Astrocyte of the cerebellum (primary cell): ENCODE measurements at regions not wholly inside any gene's neighbourhood (a gene's known extent, or its start where the extent isn't known, plus 50 kb on each side); places are given as distances from the start of the nearest gene placed in this dataset.

ENCODE experiments used
- DNase-seq: peaks from one replicate; pipeline ENCODE4 v3.0.0-alpha.2; 2011; ENCODE audit warnings: low read depth
- H3K4me3 ChIP-seq: 2 replicates; pipeline ENCODE4 v1.5.1; 2011; ENCODE audit warnings: mild to moderate bottlenecking, low read depth, low read length, moderate library complexity
- in situ Hi-C: cut with HindIII; loops from 2 replicates; pipeline ENCODE4 v1.10.0; 2017; ENCODE audit warnings: low sequenced_read_pairs
- TF ChIP-seq, protein P1 (sequence below): IDR thresholded peaks from 2 replicates; pipeline ENCODE4 v1.5.1; 2012; ENCODE audit warnings: low read length, low read depth, moderate library complexity, mild to moderate bottlenecking; ENCODE audit errors: missing control alignments

DNA sequence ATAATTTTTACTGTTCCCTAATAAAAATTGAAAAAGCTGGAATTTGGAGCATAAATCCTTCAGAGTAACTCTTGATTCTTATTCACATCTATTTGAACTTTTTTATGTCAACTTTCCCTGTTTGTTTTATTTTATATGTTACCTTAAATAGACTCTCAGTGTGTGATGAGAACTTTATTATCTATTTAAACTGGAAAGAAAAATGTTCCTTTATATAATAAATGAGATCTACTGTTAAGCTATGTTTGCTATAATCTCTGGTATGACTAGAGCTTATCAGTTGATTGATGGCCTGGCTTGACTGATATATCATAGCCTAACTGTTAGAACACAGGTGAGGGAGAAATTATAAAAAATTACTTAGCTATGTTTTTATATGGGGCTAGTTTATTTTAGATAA lies 330.6 kb upstream of the EPHA6 start:
- in situ Hi-C loops: no loop called here
- H3K4me3 ChIP-seq: no peak overlapping the region
- TF ChIP-seq, protein P1, sequence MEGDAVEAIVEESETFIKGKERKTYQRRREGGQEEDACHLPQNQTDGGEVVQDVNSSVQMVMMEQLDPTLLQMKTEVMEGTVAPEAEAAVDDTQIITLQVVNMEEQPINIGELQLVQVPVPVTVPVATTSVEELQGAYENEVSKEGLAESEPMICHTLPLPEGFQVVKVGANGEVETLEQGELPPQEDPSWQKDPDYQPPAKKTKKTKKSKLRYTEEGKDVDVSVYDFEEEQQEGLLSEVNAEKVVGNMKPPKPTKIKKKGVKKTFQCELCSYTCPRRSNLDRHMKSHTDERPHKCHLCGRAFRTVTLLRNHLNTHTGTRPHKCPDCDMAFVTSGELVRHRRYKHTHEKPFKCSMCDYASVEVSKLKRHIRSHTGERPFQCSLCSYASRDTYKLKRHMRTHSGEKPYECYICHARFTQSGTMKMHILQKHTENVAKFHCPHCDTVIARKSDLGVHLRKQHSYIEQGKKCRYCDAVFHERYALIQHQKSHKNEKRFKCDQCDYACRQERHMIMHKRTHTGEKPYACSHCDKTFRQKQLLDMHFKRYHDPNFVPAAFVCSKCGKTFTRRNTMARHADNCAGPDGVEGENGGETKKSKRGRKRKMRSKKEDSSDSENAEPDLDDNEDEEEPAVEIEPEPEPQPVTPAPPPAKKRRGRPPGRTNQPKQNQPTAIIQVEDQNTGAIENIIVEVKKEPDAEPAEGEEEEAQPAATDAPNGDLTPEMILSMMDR: no peak
- DNase-seq: no peak

DNA sequence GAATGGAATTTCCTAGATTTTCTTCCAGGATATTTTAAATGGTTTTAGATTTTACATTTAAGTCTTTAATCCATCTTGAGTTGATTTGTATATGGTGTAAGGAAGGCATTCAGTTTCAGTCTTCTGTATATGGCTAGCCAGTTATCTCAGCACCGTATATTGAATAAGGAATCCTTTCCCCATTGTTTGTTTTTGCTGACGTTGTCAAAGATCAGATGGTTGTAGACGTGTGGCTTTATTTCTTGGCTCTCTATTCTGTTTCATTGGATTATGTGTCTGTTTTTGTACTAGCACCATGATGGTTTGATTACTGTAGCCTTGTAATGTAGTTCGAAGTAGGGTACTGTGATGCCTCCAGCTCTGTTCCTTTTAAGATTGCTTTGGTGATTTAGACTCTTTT lies 325.7 kb upstream of the EPHA6 start:
- TF ChIP-seq, protein P1: no peak
- in situ Hi-C loops: no loop called here
- no peak overlapping the region for H3K4me3 ChIP-seq
- DNase-seq: no peak

DNA sequence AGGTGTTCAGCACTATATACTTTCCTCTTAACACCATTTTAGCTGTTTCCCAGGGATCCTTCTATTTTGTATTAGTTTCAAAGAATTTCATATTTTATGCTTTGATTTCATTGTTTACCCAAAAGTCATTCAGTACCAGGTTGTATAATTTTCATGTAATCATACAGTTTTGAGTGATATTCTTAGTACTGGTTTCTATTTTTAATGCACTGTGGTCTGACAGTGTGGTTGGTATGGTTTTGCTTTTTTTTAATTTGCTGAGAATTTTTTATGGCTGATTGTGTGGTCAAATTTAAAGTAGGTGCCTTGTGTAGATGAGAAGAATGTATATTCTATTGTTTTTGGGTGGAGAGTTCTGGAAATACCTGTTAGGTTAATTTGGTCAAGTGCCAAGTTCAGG lies 323.4 kb upstream of the EPHA6 start:
- TF ChIP-seq, protein P1: no peak
- H3K4me3 ChIP-seq: no peak overlapping the region
- in situ Hi-C loops: no loop called here
- DNase-seq: no peak

DNA sequence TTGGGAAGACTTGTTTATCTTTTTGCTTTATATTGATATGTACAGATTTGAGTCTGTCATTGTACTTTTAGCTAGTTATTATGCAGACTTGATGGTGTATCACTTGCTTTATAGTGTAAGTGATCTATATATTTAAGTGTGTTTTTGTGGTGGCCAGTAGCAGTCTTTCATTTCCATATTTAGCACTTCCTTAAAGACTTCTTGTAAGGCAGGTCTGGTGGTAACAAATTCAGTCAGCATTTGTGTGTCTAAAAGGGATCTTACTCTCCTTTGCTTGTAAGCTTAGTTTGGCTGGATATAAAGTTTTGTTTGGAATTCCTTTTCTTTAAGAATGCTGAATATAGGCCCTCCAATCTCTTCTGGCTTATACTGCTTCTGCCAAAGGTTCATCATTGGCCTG lies 322.5 kb upstream of the EPHA6 start:
- no peak overlapping the region for H3K4me3 ChIP-seq
- DNase-seq: no peak
- TF ChIP-seq, protein P1: no peak
- in situ Hi-C loops: no loop called here

DNA sequence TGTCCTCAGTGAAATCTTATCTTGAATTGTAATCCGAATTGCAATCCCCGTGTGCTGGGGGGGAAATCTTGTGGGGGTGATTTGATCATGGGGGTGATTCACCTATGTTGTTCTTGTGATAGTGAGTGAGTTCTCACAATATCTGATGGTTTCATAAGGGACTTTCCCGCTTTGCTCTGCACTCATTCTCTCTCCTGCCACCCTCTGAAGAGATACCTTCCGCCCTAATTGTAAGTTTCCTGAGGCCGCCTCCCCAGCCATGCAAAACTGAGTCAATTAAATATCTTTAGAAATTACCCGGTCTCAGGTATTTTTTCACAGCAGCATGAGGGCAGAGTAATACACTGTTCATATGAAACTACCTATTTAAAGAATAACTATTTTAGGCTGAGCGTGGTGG lies 304.1 kb upstream of the EPHA6 start:
- in situ Hi-C loops: no loop called here
- no peak overlapping the region for H3K4me3 ChIP-seq
- no peak for DNase-seq
- TF ChIP-seq, protein P1: no peak

DNA sequence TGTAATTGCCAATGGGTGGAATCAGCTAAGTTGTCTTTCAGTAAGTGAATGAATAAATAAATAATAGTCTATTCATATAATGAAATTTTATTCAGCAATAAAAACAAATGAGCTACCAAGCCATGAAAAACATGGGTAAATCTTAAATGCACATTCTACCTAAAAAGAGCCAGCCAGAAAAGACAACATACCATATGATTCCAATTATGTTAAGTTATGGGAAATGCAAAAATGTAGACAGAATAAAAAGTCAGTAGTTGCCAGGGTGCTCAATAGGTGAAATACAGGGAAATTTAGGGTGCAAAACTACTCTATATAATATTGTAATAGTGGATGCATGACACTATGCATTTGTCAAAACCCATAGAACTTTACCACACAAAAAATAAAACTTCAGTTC lies 277.2 kb upstream of the EPHA6 start:
- no peak for DNase-seq
- in situ Hi-C loops: no loop called here
- H3K4me3 ChIP-seq: no peak overlapping the region
- TF ChIP-seq, protein P1: no peak

DNA sequence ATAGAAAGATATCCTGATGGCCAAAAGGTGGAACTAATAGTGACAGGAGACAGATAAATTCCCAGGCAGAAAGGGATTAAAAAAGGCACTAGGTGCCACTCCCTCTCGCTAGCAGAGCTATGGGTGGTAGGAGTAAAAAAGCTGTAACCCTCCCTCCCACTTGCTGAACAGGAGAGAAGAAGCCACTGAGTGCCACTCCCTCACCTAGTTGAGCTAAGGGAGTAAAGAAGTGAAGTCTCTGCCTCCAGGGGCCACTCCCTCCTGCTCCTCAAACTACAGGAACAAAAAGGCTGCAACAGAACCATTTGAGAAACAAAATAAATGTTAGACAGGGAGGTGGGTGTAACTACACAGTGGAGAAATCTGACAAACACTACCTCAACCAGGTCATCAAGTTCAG lies 276.2 kb upstream of the EPHA6 start:
- no peak for DNase-seq
- TF ChIP-seq, protein P1: no peak
- in situ Hi-C loops: no loop called here
- no peak overlapping the region for H3K4me3 ChIP-seq
